ENCODE measurements at regions not wholly inside any gene's neighbourhood (a gene's known extent, or its start where the extent isn't known, plus 50 kb on each side); places are given as distances from the start of the nearest gene placed in this dataset.
A peak's percentile ranks its signal among the peaks of the same experiment; 100 is the strongest.
"Not testable (repeated sequence)": the region's sequence is repeated elsewhere in the genome, so short reads cannot be mapped to it uniquely, and the experiment has no call there.

DNA sequence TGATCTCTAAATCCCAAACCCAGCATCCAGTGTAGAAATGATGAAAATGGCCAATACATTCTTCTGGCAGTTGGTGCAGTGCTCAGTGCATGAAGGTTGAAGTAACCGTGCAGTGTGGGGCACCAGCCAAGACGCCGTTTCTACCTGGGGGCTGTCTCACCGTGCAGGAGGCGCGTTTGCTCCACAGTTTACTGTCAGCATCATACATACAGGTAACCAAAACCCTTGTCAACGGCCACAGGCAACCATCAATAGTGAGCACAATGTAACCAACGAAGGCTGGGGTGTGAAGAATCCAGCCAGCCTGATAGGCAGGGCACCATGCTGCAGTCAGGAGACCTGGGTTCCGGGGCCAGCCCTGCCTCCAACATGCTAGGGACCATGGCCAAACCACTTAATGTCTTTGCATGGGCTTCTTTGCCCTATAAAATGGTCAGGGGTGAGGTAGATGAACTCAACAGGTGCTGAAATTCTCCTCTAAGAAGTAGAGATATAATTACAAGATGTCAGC is 127.5 kb upstream of the ID2 start:
- DNase-seq (ENCODE audit: low spot score), result no peak

- no peak for DNase-seq (ENCODE audit: low spot score)
These were observed 126.3 kb upstream of the ID2 start for GRCh38 chr2:8555543-8555942.

- DNase-seq (ENCODE audit: low spot score), result no peak
These were observed 123.8 kb upstream of the ID2 start for GRCh38 chr2:8558096-8558495.

DNA sequence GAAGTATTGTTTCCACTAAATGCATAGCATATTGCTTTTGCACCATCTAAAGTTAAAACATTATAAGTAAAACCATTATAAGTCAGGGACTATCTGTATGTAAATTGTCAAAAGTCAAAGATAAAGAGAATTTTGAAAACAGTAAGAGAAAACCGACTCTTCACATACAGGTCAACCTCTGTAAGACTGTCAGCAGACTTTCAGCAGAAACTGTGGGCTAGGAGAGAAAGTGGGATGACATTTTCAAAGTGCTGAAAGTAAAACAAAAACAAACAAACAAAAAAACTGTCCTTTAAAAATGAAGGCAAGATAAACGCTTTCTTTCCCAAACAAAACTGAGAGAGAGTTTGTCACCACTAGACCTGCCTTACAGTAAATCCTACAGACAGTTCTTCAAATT is 122.9 kb upstream of the ID2 start:
- DNase-seq (ENCODE audit: low spot score), result no peak

DNA sequence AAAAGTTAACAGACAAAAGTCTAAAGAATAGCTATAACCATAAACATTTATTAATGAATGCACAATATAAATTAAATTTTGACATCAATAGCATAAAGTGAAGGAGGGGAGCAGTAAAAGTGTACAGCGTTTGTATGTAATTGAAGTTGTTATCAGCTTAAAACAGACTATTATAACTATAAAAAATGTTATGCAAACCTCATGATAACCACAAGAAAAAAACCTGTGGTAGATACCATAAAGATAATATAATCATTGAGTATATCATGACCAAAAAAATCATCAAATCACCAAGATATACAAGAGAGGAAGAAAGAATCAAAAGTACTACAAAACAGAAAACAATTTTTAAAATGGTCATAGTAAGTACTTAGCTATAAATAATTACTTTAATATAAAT is 122.1 kb upstream of the ID2 start:
- no peak for DNase-seq (ENCODE audit: low spot score)

GRCh38 chr2:8561692-8562091 is 120.2 kb upstream of the ID2 start:
- not testable (repeated sequence) for DNase-seq (ENCODE audit: low spot score)

- DNase-seq (ENCODE audit: low spot score), result no peak
These were observed 117.9 kb upstream of the ID2 start for GRCh38 chr2:8563814-8564474.

- DNase-seq (ENCODE audit: low spot score), result no peak
These were observed 117.4 kb upstream of the ID2 start for GRCh38 chr2:8564475-8564874.

DNA sequence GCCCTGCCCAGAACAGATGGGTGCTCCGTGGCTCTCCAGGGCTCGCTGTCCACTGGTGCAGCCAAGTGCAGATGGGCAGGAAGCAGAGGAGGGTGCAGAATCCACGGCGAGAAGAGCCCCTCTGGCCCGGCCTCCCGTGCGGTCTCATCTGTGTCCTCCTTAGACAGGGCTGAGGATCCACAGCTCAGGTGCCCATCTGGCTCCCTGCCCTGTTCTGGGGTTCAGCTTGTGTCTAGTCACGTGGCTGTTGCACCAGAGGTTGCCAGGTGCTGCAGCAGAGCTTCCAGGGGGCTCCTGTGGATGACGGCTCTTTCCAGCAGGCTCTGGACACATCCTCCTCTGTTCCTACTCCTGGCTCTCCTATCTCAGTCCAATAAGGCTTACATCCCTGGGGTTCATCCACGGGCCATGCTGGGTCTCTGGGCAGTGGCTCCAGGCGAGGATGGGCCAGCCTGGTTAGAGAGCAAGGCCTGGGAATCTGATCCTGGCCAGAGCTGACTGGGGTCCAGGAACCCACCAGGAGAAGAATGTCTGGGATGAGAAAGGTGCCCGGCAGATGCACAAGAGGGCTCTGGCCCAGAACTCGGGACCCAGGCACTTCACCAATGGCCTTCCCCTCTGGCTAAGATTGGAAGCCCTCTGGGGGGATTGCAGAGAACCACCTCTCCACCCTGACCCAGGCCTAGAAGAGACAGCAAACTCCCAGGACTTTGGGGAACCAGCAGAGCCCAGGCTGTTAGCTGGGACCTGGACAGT is 116.3 kb upstream of the ID2 start:
- DNase-seq (ENCODE audit: low spot score), result no peak

GRCh38 chr2:8566155-8566670 is 115.6 kb upstream of the ID2 start:
- no peak for DNase-seq (ENCODE audit: low spot score)

- DNase-seq (ENCODE audit: low spot score), result no peak
These were observed 114.9 kb upstream of the ID2 start for GRCh38 chr2:8566774-8567468.

DNA sequence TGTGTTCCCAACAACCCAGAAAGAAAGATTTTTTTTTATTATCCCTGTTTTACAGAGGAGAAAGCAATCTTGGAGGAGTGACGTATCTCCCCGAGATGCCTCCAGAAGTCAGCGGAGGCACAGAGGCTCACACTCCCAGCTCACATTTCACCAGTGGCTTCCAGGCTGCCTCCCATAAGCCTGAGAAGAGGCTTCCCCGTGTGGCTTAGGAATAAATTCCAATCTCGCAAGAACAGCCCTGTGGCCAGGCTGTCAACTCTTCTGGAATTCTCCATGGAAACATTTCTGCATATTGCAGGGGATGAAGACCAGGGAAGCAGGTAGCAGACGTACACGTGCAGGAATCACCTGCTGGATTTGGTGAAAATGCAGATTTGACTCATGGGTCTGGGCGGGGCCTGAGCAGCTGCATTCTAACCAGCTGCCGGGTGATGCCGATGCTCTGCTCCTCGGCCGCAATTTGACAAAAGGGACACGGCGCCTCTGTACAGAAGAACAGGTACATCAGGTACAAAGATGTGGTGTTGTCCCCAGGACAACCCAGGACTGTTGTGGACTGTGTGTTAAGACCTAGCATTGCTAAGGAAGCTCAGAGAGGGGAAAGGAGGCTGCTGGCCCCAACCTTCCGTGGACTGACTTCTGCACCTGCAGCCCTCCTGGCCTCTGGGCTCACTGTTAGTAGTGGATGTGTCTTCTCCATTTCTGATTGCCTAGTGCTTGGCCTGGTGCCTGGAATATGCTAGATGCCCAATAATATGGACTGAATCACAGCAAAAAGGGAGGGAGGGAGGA is 114.2 kb upstream of the ID2 start:
- DNase-seq (ENCODE audit: low spot score), result no peak

DNA sequence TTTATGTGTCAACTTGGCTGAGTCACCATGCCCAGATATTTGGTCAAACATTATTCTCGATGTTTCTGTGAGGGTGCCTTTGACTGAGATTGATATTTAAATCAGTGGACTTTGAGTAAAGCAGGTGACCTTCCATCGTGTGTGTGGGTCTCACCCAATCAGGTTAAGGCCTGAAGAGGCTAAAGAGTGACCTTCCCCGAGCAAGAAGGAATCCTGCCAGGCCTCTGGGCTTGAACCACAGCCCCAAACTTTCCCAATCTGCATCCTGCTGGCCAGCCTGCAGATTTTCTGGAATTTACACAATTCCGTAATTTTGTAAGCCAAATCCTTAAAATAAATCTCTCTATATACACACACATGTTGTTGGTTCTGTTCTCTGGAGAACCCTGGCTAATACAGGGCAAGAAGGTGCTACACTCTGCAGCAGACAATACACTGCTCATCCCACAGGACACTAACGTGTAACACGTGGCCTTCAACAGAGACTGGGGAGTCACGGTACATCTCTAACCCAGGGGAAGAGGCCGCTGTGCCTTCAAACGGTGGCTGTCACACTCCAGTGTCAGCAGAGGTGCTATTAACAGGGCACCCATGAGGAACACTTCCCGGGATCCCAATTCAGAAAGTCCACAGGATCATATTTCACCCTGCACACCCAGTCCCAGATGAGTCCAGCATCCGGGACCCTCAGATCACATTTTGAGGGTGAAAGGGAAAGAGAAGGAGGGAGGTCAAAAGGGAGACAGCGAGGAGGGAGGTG is 113.1 kb upstream of the ID2 start:
- DNase-seq (ENCODE audit: low spot score), result peak; percentile 12

- peak; percentile 36 for DNase-seq (ENCODE audit: low spot score)
These were observed 112.4 kb upstream of the ID2 start for GRCh38 chr2:8569332-8569930.

GRCh38 chr2:8570637-8571036 is 111.2 kb upstream of the ID2 start:
- peak; percentile 39 for DNase-seq (ENCODE audit: low spot score)

DNA sequence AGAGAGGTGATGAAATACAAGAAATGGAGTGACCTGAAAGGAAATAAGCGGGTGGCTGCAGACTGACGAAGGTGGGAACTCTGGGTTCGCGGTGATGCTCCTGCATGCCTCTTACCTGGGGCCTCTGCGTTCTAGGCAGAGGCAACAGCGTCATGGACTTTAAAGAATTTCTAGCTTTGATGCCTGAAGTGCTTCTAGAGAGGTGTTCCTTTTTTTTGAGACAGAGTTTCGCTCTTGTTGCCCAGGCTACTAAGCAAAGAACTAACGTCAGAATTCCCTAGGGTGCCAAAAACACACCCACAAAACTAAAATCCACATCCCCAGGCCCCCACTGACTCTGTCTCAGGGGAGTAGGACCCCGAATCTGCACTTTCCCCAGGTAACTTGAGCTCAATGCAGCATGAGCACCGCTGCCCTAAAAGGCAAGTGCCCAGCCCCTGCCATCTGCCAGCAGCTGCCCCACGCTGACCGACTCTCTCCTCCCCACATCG is 110.5 kb upstream of the ID2 start:
- no peak for DNase-seq (ENCODE audit: low spot score)

GRCh38 chr2:8571792-8572499 is 109.9 kb upstream of the ID2 start:
- peak; percentile 41 for DNase-seq (ENCODE audit: low spot score)

- peak; percentile 38 for DNase-seq (ENCODE audit: low spot score)
These were observed 109.1 kb upstream of the ID2 start for GRCh38 chr2:8572712-8573233.

DNA sequence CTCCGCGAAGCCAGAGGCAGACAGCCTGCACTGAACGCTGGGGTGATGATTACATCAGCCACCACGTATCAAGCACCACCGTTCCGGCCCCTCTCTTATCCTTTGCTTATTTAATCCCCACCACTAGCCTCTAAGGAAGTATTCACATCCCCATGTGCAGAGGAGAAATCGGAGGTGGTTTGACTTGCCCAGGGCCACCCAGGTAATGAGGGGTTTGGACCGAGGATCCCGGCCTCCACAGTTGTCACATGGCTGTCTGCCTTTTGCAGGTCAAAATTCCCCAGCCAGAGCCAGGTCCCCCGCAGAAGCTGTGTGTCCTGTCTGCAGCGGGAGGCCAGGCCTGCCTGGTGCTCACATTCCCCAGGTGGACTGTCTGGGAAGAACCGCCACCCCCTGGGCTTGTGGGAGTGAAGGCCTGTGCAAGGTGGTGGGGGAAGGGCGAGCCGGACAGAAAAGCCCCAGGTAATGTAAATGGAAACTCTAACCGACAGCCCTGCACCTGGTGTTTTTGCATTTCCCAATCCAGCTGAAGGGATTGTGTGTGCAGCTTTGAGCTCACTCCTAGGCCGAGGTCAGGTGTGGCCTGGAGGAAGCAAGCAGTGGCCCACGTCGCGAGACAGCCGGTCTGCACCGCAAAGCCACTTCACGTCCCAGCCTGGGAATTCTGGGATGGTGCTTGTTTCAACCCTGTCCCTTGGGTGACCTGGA is 108.5 kb upstream of the ID2 start:
- DNase-seq (ENCODE audit: low spot score), result peak; percentile 55
